ENCODE measurements at regions not wholly inside any gene's neighbourhood (a gene's known extent, or its start where the extent isn't known, plus 50 kb on each side); places are given as distances from the start of the nearest gene placed in this dataset.

DNA sequence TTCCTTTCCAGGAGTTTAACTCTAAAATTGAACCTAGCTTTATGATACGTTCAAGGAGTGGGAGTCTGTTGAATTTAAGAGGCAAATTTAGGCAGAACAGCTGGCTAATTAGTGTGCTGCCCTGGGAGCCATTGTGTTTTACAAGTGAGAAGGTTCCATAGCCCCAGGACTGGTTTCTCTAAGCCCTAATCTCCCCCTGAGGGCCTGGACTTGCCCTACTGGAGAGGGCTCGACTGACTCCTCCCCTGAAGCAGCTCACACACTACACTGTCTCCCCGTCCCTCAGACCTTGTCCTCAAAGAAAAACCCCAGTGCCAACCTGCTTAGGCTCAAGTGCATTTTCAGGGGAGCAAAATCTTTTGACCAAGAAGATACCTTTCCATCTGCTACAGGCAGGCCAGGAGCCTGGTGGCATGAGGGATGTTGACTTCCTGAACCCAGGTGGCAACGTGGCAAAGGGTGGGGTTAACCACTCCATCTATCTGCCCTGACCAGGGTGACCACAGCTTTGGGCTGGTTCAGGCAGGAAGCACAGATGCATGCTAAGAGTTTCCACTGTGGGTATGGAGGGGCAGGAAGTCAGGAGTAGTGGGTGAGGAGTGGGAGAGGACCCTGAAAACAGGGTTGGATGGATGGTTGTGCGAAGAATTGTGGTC, 68.9 kb upstream of the CARD11 start:
- Histone ChIP-seq H3K27ac (ENCODE audit: low read depth, low read length) (no peak overlapping the region), H3K27me3 (ENCODE audit: insufficient read depth, low read length) (no peaks in the 10 kb centered on the region), H4K20me1 (ENCODE audit: insufficient read depth, low read length) (no peaks in the 10 kb centered on the region), H3K4me3 (ENCODE audit: insufficient read depth, low read depth, low read length) (no peak overlapping the region), H3K9ac (ENCODE audit: low read length) (no peak overlapping the region), H3K4me1 (ENCODE audit: insufficient read depth, low read length) (no peaks in the 10 kb centered on the region), H3K9me3 (ENCODE audit: insufficient read depth, low read depth, low read length) (peaks cover 5% of the 10 kb centered on the region), H3K36me3 (ENCODE audit: insufficient read depth, low read length) (no peaks in the 10 kb centered on the region), H3K79me2 (ENCODE audit: insufficient read depth, low read length) (no peaks in the 10 kb centered on the region), H3K4me2 (ENCODE audit: low read length) (no peak overlapping the region), H2AFZ (ENCODE audit: low read depth, low read length) (no peak overlapping the region)
- Mint-ChIP-seq H3K36me3 (ENCODE audit: low read depth, unreplicated experiment) (peaks cover 4% of the 10 kb centered on the region), H3K9me3 (ENCODE audit: unreplicated experiment) (peaks cover 23% of the 10 kb centered on the region), H3K27ac (ENCODE audit: unreplicated experiment) (no peak overlapping the region), H3K27me3 (ENCODE audit: low read depth, unreplicated experiment) (peaks cover 21% of the 10 kb centered on the region), H3K4me3 (ENCODE audit: unreplicated experiment) (no peak overlapping the region), H3K4me1 (ENCODE audit: low read depth, unreplicated experiment) (peaks cover 3% of the 10 kb centered on the region)
- FAIRE-seq = no peak
- no peak for TF ChIP-seq EZH2 (IDR thresholded peaks at IDR 0.05; ENCODE audit: insufficient read depth, low read length)
- TF ChIP-seq, protein P1, sequence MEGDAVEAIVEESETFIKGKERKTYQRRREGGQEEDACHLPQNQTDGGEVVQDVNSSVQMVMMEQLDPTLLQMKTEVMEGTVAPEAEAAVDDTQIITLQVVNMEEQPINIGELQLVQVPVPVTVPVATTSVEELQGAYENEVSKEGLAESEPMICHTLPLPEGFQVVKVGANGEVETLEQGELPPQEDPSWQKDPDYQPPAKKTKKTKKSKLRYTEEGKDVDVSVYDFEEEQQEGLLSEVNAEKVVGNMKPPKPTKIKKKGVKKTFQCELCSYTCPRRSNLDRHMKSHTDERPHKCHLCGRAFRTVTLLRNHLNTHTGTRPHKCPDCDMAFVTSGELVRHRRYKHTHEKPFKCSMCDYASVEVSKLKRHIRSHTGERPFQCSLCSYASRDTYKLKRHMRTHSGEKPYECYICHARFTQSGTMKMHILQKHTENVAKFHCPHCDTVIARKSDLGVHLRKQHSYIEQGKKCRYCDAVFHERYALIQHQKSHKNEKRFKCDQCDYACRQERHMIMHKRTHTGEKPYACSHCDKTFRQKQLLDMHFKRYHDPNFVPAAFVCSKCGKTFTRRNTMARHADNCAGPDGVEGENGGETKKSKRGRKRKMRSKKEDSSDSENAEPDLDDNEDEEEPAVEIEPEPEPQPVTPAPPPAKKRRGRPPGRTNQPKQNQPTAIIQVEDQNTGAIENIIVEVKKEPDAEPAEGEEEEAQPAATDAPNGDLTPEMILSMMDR (IDR thresholded peaks at IDR 0.05; ENCODE audit: insufficient read depth, low read depth, low read length) = no peak
- no peak for DNase-seq (ENCODE audit: low read depth)

DNA sequence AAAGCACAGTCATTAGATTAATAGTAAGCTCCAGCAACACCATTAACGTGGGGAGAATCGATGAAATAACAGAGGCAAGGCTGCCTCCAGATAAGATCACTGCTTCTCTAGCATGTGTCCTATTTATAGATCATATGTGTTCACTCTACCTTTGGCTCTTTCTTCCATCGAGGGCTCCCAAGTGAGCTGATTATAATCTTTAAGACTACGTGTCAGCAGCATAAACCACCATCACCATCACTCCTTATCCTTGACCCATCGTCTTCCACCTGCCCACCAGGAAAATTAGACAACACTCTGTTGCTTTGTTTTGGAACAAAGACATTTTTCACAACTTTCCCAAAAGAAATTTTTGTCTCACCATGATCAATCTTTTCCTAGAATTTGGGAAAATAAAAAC, 71.2 kb upstream of the CARD11 start:
- no peak overlapping the region for H3K4me3 Mint-ChIP-seq (ENCODE audit: unreplicated experiment)
- Histone ChIP-seq H3K27me3 (ENCODE audit: insufficient read depth, low read length) (no peaks in the 10 kb centered on the region), H3K79me2 (ENCODE audit: insufficient read depth, low read length) (no peaks in the 10 kb centered on the region), H3K27ac (ENCODE audit: low read depth, low read length) (no peak overlapping the region), H3K9ac (ENCODE audit: low read length) (no peak overlapping the region), H3K4me2 (ENCODE audit: low read length) (no peak overlapping the region), H2AFZ (ENCODE audit: low read depth, low read length) (no peak overlapping the region), H4K20me1 (ENCODE audit: insufficient read depth, low read length) (no peaks in the 10 kb centered on the region), H3K9me3 (ENCODE audit: insufficient read depth, low read depth, low read length) (peaks cover 5% of the 10 kb centered on the region), H3K4me3 (ENCODE audit: insufficient read depth, low read depth, low read length) (no peak overlapping the region), H3K36me3 (ENCODE audit: insufficient read depth, low read length) (no peaks in the 10 kb centered on the region), H3K4me1 (ENCODE audit: insufficient read depth, low read length) (no peaks in the 10 kb centered on the region)
- H3K27me3 Mint-ChIP-seq (ENCODE audit: low read depth, unreplicated experiment) = peaks cover 21% of the 10 kb centered on the region
- H3K36me3 Mint-ChIP-seq (ENCODE audit: low read depth, unreplicated experiment) = peaks cover 4% of the 10 kb centered on the region
- FAIRE-seq = no peak
- H3K27ac Mint-ChIP-seq (ENCODE audit: unreplicated experiment) = no peak overlapping the region
- no peaks in the 10 kb centered on the region for H3K4me1 Mint-ChIP-seq (ENCODE audit: low read depth, unreplicated experiment)
- TF ChIP-seq, protein P1 (IDR thresholded peaks at IDR 0.05; ENCODE audit: insufficient read depth, low read depth, low read length) = no peak
- no peak for TF ChIP-seq EZH2 (IDR thresholded peaks at IDR 0.05; ENCODE audit: insufficient read depth, low read length)
- H3K9me3 Mint-ChIP-seq (ENCODE audit: unreplicated experiment) = peaks cover 23% of the 10 kb centered on the region
- DNase-seq (ENCODE audit: low read depth) = no peak

DNA sequence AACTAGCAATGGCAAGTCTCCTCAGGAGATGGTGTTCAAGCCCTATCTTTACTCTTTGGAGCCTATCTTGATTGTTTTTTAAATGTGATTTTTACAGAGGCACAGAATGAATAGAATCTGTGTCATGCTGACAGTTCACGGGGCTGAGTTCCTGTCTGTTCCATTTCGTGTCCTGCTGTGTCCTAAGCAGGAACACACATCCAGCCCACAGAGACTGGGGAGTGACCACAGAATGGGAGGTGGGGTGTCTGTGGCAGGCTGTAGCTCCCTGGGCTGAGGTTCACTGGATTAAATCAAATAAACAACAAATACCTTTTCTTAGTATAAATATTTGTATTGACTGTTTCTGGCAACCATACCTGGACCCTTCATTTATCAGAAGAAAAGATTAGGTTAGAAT, 73.4 kb upstream of the CARD11 start:
- DNase-seq (ENCODE audit: low read depth) (no peak), FAIRE-seq (no peak)
- no peak for TF ChIP-seq EZH2 (IDR thresholded peaks at IDR 0.05; ENCODE audit: insufficient read depth, low read length)
- TF ChIP-seq, protein P1 (IDR thresholded peaks at IDR 0.05; ENCODE audit: insufficient read depth, low read depth, low read length) = no peak
- peaks cover 24% of the 10 kb centered on the region for H3K27me3 Mint-ChIP-seq (ENCODE audit: low read depth, unreplicated experiment)
- Histone ChIP-seq H3K4me2 (ENCODE audit: low read length) (no peak overlapping the region), H3K27me3 (ENCODE audit: insufficient read depth, low read length) (no peaks in the 10 kb centered on the region), H3K27ac (ENCODE audit: low read depth, low read length) (no peak overlapping the region), H2AFZ (ENCODE audit: low read depth, low read length) (no peak overlapping the region), H3K9me3 (ENCODE audit: insufficient read depth, low read depth, low read length) (peaks cover 5% of the 10 kb centered on the region), H3K79me2 (ENCODE audit: insufficient read depth, low read length) (no peaks in the 10 kb centered on the region), H4K20me1 (ENCODE audit: insufficient read depth, low read length) (no peaks in the 10 kb centered on the region), H3K4me1 (ENCODE audit: insufficient read depth, low read length) (no peaks in the 10 kb centered on the region), H3K36me3 (ENCODE audit: insufficient read depth, low read length) (no peaks in the 10 kb centered on the region), H3K4me3 (ENCODE audit: insufficient read depth, low read depth, low read length) (no peak overlapping the region), H3K9ac (ENCODE audit: low read length) (no peak overlapping the region)
- H3K27ac Mint-ChIP-seq (ENCODE audit: unreplicated experiment) = no peak overlapping the region
- peaks cover 4% of the 10 kb centered on the region for H3K36me3 Mint-ChIP-seq (ENCODE audit: low read depth, unreplicated experiment)
- no peak overlapping the region for H3K4me3 Mint-ChIP-seq (ENCODE audit: unreplicated experiment)
- H3K4me1 Mint-ChIP-seq (ENCODE audit: low read depth, unreplicated experiment) = no peaks in the 10 kb centered on the region
- peaks cover 22% of the 10 kb centered on the region for H3K9me3 Mint-ChIP-seq (ENCODE audit: unreplicated experiment)

Data from astrocyte (in vitro differentiated cells and primary cell).